Adrenal gland (tissue), 9 donors: ENCODE measurements at regions not wholly inside any gene's neighbourhood (a gene's known extent, or its start where the extent isn't known, plus 50 kb on each side); places are given as distances from the start of the nearest gene placed in this dataset.

ENCODE experiments used
- DNase-seq, 7 donors: peaks; one replicate each; pipeline ENCODE4 v3.0.0-alpha.2; 2019 to 2020
- H3K27ac ChIP-seq, 5 donors: fragments of 200-600 bp; sonication (generic) in 4 of 5; 1 replicate in 3 of 5; 2 replicates in 2 of 5; pipeline versions ENCODE4 v1.5.1 to v1.8.0; 2016 to 2020; ENCODE audit warnings: mild to moderate bottlenecking in 1 of 5
- H3K27me3 ChIP-seq: fragments of 200-600 bp; 2 replicates; pipeline ENCODE4 v1.8.0; 2021
- H3K36me3 ChIP-seq, 2 donors: fragments of 200-600 bp; replicated peaks in 1 of 2; 1 replicate in 1 of 2; 2 replicates in 1 of 2; pipeline versions ENCODE4 v1.5.1 to v1.8.0; 2018 to 2022
- H3K4me1 ChIP-seq, 2 donors: fragments of 200-600 bp; replicated peaks in 1 of 2; 1 replicate in 1 of 2; 2 replicates in 1 of 2; pipeline versions ENCODE4 v1.5.1 to v1.8.0; 2018 to 2021
- H3K4me3 ChIP-seq, 4 donors: fragments of 200-600 bp; sonication (generic) in 3 of 4; one replicate each; pipeline ENCODE4 v1.5.1; 2016 to 2018
- H3K9me3 ChIP-seq, 3 donors: fragments of 200-600 bp; sonication (generic) in 1 of 3; replicated peaks in 1 of 3; 1 replicate in 2 of 3; 2 replicates in 1 of 3; pipeline versions ENCODE4 v1.5.1 to v1.8.0; 2016 to 2021
- CTCF ChIP-seq, 6 experiments: fragments of 450-650 bp in 4 of 6; fragments of 200-600 bp in 2 of 6; sonication (generic) in 1 of 6; IDR thresholded peaks; 1 replicate in 5 of 6; 2 replicates in 1 of 6; pipeline versions ENCODE4 v1.5.1 to v1.8.0; 2016 to 2021; ENCODE audit warnings: antibody characterized with exemption in 6 of 6, mild to moderate bottlenecking in 2 of 6, moderate library complexity in 1 of 6
- POLR2A ChIP-seq, 2 donors: fragments of 450-650 bp; IDR thresholded peaks; one replicate each; pipeline ENCODE4 v1.6.1; 2017; ENCODE audit warnings: antibody characterized with exemption in 2 of 2, mild to moderate bottlenecking in 2 of 2, moderate library complexity in 1 of 2
- WGBS, 4 donors: extraction: QIAGEN DNeasy Blood & Tissue Kit in 2 of 4; methylation state at CpG; one replicate each; pipeline versions ENCODE4 v1.1.5 to v1.1.7; 2013 to 2017; 5-methylcytosine and 5-hydroxymethylcytosine counted together
- intact Hi-C, 2 donors: fragments of 100-400 bp; cut with DNase I; formaldehyde crosslinking; loops; one replicate each; pipeline versions ENCODE4 v1.14.1 to v1.15.0; 2022 to 2023
- donor health status: healthy with polysubstance abuse.
- donor health status: Bipolar disorder and iron deficiency.
- donor health status: DM: yes; HTN: yes; CAD: no.
- donor health status: DM: no; HTN: no; CAD: no.
- donor health status: DM: no; HTN: no; CAD: no.

- H3K36me3 ChIP-seq: no peaks in the 10 kb centered on the region
- TF ChIP-seq POLR2A (IDR thresholded peaks at IDR 0.05) (no peak), CTCF (IDR thresholded peaks at IDR 0.05) (no peak)
- intact Hi-C loops: no loop called here
- H3K27ac ChIP-seq: no peak overlapping the region
- no peak for DNase-seq
- 58 to 68% (median 67%) methylated on average over 4 of the region's 4 CpGs for WGBS, 4 donors
- H3K4me3 ChIP-seq: no peak overlapping the region
- no peaks in the 10 kb centered on the region for H3K9me3 ChIP-seq
- no peaks in the 10 kb centered on the region for H3K4me1 ChIP-seq
- no peaks in the 10 kb centered on the region for H3K27me3 ChIP-seq
These were observed 792.3 kb upstream of the PIK3C3 start for GRCh38 chr18:41162781-41163180.

GRCh38 chr18:41162191-41162590, 792.8 kb upstream of the PIK3C3 start:
- Histone ChIP-seq H3K27me3 (no peaks in the 10 kb centered on the region), H3K36me3 (no peaks in the 10 kb centered on the region), H3K4me1 (no peaks in the 10 kb centered on the region), H3K4me3 (no peak overlapping the region), H3K9me3 (no peaks in the 10 kb centered on the region), H3K27ac (no peak overlapping the region)
- DNase-seq: peak in 1 of 7 donors; percentile 53
- intact Hi-C loops: no loop called here
- TF ChIP-seq POLR2A (IDR thresholded peaks at IDR 0.05): no peak
- WGBS, 4 donors: 49 to 61% (median 57%) methylated on average over 4 of the region's 4 CpGs

- WGBS, 4 donors: 69 to 81% (median 73%) methylated on average over 4 of the region's 4 CpGs
- Histone ChIP-seq H3K4me3 (no peak overlapping the region), H3K9me3 (no peaks in the 10 kb centered on the region), H3K27me3 (no peaks in the 10 kb centered on the region), H3K36me3 (no peaks in the 10 kb centered on the region), H3K27ac (no peak overlapping the region), H3K4me1 (no peaks in the 10 kb centered on the region)
- DNase-seq: no peak
- no peak for TF ChIP-seq POLR2A (IDR thresholded peaks at IDR 0.05)
- no peak for TF ChIP-seq CTCF (IDR thresholded peaks at IDR 0.05)
- intact Hi-C loops: no loop called here
These were observed 798.9 kb upstream of the PIK3C3 start for GRCh38 chr18:41155910-41156851.

- DNase-seq: no peak
- WGBS, 4 donors: 62 to 65% (median 63%) methylated on average over 1 of the region's 1 CpG
- no peaks in the 10 kb centered on the region for H3K4me1 ChIP-seq
- H3K27me3 ChIP-seq: no peaks in the 10 kb centered on the region
- H3K4me3 ChIP-seq: no peak overlapping the region
- no peaks in the 10 kb centered on the region for H3K36me3 ChIP-seq
- TF ChIP-seq POLR2A (IDR thresholded peaks at IDR 0.05): no peak
- no peak for TF ChIP-seq CTCF (IDR thresholded peaks at IDR 0.05)
- no peaks in the 10 kb centered on the region for H3K9me3 ChIP-seq
- intact Hi-C loops: no loop called here
- H3K27ac ChIP-seq: no peak overlapping the region
These were observed 800.0 kb upstream of the PIK3C3 start for GRCh38 chr18:41155025-41155424.

GRCh38 chr18:41153871-41154270, 801.2 kb upstream of the PIK3C3 start:
- no peaks in the 10 kb centered on the region for H3K4me1 ChIP-seq
- TF ChIP-seq CTCF (IDR thresholded peaks at IDR 0.05): no peak
- TF ChIP-seq POLR2A (IDR thresholded peaks at IDR 0.05): no peak
- no peak for DNase-seq
- no peaks in the 10 kb centered on the region for H3K27me3 ChIP-seq
- H3K36me3 ChIP-seq: no peaks in the 10 kb centered on the region
- no peak overlapping the region for H3K4me3 ChIP-seq
- no peak overlapping the region for H3K27ac ChIP-seq
- no peaks in the 10 kb centered on the region for H3K9me3 ChIP-seq
- intact Hi-C loops: no loop called here
- WGBS, 4 donors: 84 to 89% (median 87%) methylated on average over 2 of the region's 2 CpGs
